Epidermal melanocyte (primary cell): ENCODE measurements at regions not wholly inside any gene's neighbourhood (a gene's known extent, or its start where the extent isn't known, plus 50 kb on each side); places are given as distances from the start of the nearest gene placed in this dataset.

Source experiments
- DNase-seq: peaks from one replicate; pipeline ENCODE4 v3.0.0; 2011; ENCODE audit warnings: low spot score; ENCODE audit not compliant: insufficient read length

DNA sequence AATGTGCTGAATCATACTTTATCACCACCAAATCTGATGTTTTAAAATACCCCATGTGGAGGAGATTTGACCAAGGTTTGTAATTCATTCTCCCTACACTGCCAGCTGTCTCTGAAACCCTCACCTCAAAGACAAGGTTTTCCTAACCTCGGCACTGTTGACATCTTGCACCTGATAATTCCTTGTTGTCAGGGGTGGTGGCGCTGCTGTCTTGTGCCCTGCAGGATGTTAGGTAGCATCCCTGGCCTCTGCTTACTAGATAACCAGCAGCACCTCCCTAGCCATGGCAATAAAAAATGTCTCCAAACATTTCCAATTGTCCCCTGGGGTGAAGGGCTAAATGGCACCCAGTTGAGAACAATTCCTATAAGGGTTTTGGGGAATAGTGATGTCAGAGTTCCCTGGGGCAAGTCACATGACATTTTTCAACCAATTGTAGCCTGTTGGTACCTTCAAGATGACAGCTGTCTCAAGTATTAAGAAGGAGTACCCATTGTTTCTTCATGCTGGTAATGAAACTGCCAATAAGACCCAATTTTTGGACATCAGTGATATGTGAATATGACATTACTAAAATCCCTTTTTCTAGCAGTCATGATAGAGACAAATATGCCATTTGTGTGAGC is 160.6 kb upstream of the PLCXD3 start:
- no peak for DNase-seq

- DNase-seq, result no peak
Measured at GRCh38 chr5:41670216-41670615, 159.8 kb upstream of the PLCXD3 start.

- DNase-seq, result no peak
Measured at GRCh38 chr5:41661254-41661653, 150.9 kb upstream of the PLCXD3 start.

- DNase-seq, result no peak
Measured at GRCh38 chr5:41656597-41656996, 146.2 kb upstream of the PLCXD3 start.

DNA sequence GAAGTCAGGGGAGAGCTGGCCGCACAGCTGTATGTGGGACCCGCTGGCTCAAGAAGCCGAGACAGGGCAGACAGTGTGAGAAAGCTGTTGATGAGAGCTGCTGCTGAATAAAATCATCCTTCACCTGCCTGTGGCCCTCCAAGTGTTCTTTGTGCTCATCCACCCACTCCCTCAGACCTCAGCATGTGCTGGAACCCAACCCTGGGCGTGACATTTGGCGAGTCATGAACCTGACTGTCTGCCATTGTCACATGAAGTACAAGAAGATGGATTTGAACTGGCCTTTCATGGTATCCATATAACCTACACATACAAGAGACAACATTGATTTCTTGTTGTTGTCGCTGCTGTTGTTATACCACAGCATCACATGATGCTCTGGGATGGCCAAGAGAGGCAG is 139.7 kb upstream of the PLCXD3 start:
- no peak for DNase-seq

GRCh38 chr5:41649659-41650058 is 139.3 kb upstream of the PLCXD3 start:
- DNase-seq, result no peak

- no peak for DNase-seq
Measured at GRCh38 chr5:41648996-41649395, 138.6 kb upstream of the PLCXD3 start.

DNA sequence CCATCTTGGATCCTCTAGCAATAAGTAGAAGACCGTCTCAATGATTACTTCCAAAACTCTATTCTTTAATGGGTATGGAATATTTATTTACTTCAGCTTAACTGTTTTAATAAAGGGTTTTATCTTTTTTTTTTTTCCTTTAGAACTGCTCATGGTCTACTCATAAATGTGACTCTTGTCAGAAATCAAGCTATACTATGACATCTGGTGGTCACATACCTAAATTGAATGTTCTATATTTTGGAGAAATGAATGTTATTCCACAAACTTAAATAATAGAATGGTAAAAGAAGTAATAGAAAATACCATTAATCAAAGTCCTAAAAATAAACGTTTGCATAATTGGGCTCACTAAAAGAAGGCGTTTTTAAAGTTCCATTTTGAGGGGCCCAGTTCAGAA is 131.2 kb upstream of the PLCXD3 start:
- no peak for DNase-seq

DNA sequence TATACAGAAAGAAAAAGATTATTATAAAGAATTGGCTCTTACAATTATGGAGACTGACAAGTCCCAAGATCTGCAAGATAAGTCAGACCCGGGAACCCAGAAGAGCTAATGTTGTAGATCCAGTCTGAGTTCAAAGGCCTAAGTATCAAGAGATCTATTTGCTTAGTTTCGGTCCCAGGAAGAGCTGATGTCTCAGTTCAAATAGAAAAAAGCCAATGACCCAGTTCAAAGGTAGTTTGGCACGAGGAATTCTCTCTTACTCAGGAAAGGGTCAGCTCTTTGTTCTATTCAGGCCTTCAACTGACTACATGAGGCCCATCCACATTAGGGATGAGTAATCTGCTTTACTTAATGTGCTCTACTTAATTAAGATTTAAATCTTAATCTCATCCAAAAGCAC is 128.3 kb upstream of the PLCXD3 start:
- DNase-seq, result no peak

- DNase-seq, result no peak
Measured at GRCh38 chr5:41637869-41638268, 127.5 kb upstream of the PLCXD3 start.

DNA sequence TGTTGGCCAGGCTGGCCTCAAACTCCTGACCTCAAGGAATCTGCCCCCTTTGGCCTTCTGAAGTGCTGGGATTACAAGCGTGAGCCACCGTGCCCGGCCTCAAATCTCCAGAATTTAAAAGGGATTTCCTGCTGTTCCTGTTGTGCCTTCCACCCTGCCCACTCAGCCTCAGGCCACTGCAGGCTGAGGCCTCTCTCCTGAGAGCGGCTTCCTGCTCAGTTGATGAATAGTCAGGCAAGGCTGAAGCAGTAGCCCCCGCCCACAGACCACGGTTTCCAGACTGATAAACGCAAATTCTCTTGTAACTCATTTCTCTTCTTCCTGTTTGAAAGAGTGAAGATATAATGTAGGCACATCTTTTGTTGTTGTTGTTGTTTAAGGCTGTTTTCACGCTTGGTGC is 127.0 kb upstream of the PLCXD3 start:
- DNase-seq, result no peak

DNA sequence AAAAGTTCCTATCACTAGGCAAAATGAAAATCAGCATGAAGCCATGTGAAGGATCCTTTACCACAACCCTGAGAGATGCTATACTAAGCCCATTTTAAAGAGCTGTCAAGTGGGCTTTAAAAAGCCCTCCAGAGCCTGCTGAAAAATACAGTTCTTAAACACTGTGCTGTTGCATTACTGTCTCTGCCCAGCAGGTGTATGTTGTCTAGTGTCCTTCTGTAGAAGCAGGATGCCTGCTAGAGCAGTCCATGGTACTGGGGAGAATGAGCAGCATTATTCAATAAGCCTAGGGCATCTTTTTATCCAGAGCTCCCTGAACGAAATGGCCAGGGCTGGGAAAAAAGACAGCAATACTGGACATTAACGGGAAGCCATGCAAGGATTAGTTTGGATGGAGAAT is 126.2 kb upstream of the PLCXD3 start:
- no peak for DNase-seq

DNA sequence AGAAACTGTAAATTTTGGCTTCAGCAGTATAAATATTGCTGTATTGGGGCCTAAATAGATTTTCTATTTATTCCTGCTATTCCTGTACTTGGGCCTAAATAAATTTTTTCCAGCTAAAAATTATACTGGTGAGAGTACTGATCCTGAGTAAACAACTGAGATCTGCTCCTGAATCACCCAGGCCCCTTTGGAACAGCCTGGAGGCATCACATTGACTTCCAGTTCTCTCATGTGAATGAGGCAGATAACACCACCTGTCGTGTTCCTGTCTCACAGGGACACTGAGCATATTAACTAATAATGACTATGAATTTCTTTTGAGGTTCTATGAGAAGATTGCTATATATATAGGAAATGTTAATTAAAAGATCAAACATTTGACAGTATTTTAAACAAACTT is 119.5 kb upstream of the PLCXD3 start:
- no peak for DNase-seq

DNA sequence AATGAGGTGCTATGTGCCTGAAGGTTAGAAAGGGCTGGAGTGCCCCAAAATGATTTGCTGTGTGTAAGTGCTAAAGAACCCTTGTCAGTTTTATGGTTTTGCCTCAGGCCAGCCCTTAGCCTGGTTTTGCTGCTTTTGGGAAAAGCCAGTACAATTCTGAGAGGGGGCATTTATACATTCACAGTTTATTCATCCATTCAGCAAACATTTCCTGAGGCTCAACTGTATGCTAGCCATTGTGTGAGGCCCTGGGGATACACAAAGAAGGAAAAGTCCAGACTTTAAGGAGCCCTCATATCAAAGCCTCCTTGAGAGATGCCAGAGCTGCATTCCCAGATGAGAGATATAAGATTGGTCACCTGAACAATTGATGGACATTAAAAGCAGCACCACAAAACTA is 115.2 kb upstream of the PLCXD3 start:
- no peak for DNase-seq

DNA sequence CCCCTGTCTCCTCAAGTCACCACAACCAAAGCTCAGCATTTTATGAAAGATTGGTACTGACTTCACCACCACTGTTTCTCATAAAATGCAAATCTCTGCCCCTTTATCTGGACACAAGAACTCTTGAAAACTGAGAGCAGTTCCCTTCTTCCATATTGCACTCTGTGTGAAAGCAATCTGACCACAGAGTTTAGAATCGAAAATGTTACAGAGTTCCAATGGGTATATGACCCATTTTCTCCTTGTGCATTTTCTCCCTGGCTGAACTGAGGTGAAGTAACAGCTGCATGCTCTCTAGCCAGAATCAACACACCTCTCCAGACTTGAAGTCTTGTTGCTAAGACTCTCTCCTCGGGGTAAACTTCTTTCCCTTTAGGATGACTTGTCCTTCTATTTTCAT is 111.0 kb upstream of the PLCXD3 start:
- DNase-seq, result no peak

DNA sequence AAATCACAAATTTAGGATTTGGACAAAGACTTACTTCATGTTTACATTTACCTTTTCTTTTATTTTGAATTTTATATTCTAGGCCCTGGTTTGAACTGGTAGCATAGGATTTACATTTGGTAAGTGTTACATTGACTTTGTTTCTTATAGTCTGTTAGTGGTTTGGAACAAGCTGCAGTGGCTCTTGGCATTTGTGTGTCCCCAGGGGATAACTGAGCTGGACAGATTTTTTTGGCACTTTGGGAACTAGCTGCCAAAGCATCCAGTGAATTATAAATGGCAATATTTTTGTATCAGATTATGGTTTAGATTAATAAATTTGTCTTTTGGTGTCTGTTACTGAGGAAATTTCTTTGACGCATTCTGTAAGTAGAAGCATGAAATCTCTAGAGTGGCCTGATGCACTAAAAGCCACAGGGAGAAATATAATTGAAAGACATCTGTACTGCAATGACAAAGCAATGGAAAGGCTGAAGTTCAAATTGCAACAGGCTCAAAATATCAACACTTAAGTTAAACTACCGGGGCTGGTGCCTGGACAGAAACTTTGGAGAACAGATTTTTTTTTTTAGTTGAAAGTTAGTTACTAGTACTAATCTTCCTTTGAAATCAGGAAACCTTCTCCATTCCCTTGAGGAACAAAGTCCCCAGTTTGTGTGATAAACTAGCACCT is 107.6 kb upstream of the PLCXD3 start:
- no peak for DNase-seq

DNA sequence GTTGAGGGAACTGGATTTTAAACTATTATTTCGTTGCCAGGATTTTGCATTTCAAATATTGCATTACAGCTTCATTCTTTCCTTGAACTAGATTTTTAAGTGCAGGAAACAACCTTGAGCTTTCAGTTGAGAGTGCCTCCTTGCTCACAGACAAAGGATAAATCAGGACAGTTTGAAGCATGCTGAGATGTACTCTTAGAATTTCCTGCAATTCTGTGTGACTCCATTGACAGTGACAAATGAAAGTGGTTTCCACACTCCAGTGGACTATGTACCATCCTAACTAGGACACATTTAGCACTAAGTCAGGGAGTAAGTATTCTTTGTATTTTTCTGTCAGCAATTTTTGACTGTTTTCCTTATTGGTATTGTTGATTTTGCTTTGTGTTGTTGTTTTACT is 100.0 kb upstream of the PLCXD3 start:
- DNase-seq, result no peak

DNA sequence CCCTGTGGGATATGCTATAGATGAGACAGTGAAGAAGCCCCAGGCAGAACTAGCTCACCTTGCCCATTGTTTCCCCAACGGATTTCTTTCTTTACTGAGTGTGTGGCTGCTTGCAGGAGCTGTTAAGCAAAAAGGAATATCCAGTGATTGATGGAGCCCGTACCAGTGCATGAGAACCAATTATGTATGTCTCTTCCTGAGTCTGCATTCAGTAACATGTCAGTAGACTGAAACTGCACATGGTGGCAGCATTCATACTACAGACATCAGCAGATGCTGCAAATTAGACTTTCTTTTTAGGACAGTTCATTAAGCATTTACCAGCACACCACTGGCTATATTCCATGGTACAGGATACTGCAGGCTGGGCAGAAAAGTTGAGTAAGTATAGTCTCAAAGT is 90.3 kb upstream of the PLCXD3 start:
- DNase-seq, result no peak

DNA sequence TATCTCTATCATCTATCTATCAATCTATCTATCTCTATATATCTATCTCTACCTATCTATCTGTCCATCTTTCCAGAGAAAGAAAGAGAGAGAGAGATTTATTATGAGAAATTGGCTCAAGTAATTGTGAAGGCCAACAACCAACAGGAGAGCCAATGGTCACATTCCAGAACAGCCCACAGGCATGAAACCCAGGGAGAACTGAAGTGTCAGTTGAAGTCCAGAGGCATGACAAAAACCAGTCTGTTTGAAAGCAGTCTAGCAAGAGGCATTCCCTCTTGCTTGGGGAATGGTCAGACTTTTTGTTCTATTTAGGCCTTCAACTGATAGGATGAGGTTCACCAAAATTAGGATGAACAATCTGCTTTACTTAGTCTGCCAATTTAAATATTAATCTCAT is 87.6 kb upstream of the PLCXD3 start:
- DNase-seq, result peak; percentile 30

DNA sequence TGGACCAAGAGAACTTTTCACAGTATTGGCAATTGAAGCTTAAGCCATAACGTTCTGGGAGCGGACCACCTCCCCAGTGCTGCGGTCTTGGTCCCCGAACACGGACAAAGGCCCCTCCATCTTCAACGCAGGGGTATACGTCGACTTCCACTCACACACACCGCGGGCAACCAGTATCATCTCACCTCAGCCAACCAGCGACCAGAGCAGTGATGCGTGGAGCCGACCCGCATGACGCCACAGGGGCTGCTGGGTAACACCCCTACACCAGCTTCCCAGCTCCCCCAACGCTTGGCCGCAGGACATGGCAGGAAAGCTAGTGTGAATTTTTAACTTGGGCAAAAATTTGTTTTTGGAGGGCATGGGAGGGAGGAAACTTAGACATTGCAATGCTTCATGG is 77.3 kb upstream of the PLCXD3 start:
- DNase-seq, result no peak

GRCh38 chr5:41575110-41575779 is 64.8 kb upstream of the PLCXD3 start:
- no peak for DNase-seq

DNA sequence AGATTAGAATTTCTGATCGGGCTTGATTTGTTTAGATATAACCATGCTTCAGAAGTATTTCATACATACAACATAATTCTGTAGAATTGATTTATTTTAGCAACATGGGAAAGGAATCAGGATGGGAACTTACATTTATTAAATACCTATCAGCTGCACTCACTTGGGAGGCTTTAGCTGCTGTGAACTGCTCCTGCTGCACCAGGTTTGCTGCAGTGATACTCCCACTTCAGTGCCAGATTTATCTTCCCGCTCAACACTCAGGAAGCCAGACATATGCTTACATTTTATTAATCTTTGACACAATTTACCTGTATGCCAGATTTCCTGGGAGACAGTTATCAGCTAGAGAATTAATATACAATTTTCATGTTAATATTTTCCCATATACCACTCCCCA is 64.0 kb upstream of the PLCXD3 start:
- DNase-seq, result no peak
